Embryonic facial prominence (tissue), 1 donor: ENCODE measurements at regions not wholly inside any gene's neighbourhood (a gene's known extent, or its start where the extent isn't known, plus 50 kb on each side); places are given as distances from the start of the nearest gene placed in this dataset.

Experiments used
- DNase-seq: peaks from one replicate; pipeline ENCODE4 v3.0.0-alpha.2; 2016; ENCODE audit errors: extremely low spot score

GRCh38 chr15:69816522-69816921 lies 281.2 kb downstream of the TLE3 start:
- DNase-seq, result no peak

DNA sequence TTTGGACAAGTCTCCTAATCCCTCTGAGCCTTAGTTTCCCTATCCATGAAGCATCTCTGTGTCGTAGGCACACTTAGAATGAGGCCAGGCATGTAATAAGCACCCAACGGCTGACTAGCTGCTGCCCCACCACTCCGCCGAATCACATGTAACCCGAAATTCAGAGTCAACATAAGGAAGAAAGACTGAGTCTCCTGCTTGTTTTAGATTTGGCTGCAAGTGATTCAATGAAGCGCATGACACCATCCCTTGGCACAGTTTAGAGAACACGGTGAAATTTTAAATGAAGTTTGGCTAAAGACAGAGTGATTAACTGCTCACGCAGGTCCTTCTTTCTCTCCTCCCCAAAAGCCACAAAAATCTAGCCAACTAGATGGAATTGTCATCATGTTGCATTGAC lies 279.2 kb downstream of the TLE3 start:
- no peak for DNase-seq

GRCh38 chr15:69819371-69819770 lies 278.3 kb downstream of the TLE3 start:
- no peak for DNase-seq

DNA sequence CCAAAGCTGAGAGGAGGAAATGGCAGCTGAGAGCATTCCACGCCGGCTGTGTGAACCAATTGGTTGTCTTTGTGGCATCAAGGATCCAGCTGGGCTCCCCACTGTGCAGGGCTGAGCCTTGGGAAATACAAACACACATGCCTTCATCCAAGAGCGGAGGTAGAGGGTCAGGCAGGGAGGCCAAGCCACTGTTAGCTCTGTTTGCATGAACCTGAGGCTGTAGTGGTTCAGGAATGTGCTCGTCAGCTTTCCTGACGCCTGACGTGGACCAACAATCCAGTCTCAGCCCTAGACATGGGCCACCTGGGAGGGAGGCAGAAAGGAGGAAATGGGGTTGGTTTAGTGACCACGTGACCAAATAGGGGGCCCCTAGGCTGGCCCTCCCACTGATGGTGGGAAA lies 276.9 kb downstream of the TLE3 start:
- no peak for DNase-seq

DNA sequence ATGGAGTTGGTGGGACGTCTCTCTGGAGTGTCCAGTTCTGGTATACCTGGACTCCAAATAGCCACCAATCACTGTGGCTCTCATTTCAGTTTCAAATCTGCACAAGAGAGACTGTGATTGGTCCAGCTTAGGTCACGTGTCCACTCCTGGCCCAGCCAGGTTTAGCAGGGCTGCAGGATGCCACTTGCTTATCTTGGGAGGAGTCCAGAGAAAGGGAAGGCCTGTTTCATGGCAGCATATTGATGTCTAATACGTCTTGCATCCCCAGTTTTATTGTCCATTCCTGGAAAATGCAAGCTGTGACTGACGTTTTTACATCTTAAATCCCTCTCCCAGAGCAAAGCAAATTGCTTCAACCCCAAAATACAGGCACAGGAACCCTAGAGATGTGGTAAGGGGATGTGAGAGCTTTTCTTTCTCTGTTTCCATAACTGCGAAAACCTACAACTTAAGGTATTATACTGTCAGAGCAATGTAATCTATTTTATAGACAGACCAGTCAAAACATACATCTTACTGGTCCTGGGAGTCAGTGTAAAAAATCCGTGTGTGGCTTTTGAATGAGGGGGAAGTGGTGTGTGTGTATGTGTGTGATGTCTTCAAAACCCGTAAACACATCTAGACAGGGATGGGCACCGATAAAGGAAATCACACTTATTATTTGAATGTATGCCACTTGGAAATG lies 274.4 kb downstream of the TLE3 start:
- DNase-seq, result no peak

GRCh38 chr15:69824075-69824876 lies 273.4 kb downstream of the TLE3 start:
- DNase-seq, result no peak

GRCh38 chr15:69824877-69825406 lies 272.8 kb downstream of the TLE3 start:
- DNase-seq, result no peak

GRCh38 chr15:69825941-69826818 lies 271.5 kb downstream of the TLE3 start:
- no peak for DNase-seq

DNA sequence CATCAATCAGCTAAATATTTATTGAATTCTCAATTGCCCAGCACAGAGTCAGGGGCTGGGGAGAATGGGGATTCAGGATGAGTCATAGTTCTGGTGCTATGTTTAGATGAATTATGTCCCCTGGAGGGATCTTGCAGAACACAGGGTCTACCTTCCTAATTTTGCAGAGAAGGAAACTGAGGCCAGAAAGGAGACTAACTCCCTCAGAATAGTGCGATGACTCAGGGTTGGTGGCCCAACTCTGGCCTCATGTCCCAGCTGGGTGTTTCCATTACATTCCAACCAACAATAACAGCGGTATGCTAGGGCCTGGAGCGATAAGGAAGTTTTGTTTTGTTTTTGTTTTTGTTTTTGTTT lies 270.9 kb downstream of the TLE3 start:
- DNase-seq, result no peak

- no peak for DNase-seq
Observed at GRCh38 chr15:69827751-69828150, 270.0 kb downstream of the TLE3 start.

DNA sequence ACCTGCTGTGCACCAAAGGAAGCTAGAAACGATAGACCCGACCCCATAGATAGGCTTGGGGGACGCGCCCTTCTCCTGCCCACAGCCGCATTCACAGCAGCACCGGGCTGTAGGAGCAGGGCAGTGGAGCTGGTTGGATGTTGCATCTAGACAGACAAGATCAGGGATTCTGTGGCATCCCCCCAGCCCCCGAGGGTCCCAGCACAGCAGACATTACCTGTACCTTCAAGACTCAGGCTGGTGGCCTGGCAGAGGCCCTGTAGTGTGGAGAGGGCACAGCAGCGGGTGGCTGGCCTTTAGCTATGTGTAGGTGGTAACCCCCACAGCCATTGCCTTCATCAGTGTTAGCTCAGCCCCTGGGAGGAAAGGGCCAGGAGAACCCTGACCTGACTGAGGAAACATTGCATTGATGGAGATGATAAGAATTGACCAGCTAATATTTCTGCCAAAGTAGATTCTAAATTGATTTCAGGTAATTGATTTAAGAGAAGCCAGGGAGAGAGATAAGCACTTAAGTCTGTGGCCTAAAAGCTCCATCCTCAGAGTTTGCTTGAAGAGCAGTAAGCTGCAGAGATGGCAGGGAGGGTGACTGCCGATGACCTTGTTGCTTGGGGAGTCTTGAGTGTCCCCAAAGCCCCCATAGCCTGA lies 269.4 kb downstream of the TLE3 start:
- no peak for DNase-seq

DNA sequence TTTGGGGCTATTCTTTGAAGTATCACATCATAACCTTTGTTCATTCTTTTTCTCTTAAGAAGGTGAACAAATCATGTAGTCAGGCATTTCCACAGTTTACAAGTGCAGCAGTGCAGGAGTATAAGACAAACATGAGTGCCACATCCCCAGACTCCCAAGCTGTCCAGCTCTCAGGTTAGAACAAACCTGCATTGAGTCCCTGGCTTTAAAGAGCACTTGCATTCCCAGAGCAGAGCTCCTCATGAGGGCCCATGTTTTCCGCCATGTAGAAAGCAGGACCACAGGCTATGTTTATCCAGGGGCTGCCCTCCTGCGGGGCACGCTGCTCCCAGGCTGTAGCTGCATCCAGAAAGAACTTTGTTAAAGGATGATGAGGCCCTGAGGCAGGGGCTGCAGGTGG lies 267.7 kb downstream of the TLE3 start:
- DNase-seq, result no peak

DNA sequence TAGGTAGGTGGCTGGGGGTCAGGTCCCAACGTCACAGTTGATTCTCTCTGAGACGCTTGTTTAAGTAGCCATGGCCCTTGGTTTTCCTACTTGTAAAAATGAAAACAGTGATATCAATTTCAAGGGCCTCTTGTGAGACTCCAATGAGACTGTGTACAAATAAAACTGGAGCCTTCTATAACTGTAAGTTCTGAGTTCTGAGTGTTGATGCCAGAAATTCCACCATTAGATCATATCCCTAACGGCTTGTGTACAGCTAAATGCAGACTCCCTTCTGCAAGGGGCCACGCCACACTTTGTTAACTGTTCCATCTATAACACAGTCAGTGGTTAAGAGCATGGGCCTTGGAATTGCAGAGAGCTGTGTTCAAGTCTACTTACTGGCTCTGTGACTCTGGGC lies 267.3 kb downstream of the TLE3 start:
- no peak for DNase-seq

DNA sequence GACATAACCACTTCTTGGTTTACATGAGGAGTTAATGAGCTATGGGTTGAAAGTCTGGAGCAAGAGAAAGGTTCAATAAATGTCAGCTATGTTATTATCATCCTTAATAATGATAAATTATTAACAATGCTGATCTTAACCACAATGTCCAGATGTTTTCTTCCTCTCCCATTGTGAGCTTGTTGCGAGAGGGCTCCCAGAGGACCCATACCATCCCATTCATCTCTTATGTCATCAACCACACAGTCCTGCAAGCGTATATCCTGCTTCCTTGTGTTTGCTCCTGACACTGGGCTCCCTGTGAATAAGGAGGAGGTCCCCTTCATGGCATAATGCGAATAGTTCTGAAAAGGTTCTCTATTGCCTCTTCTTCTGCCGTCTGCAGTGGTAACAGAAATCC lies 266.8 kb downstream of the TLE3 start:
- no peak for DNase-seq

DNA sequence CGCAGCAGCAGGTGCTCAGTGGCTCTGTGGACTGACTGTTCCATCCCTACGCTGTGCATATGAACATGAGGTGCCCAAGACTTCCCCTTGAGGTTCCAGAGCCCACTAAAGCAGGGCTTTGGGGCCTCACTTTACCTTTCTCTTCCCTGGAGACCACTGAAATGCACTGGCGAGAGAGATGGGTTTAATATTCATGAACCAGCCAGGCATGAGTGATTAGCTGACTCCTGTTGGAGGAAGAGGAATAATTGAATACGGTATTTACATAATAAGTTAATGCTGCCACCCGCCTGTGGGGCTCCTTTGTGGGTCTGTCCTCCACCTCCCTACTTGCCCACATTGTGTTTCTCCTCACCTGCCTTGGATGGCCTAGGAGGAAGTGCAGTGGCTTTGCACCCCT lies 263.4 kb downstream of the TLE3 start:
- no peak for DNase-seq

GRCh38 chr15:69834761-69835160 lies 263.0 kb downstream of the TLE3 start:
- DNase-seq, result no peak

GRCh38 chr15:69836048-69836447 lies 261.7 kb downstream of the TLE3 start:
- no peak for DNase-seq

DNA sequence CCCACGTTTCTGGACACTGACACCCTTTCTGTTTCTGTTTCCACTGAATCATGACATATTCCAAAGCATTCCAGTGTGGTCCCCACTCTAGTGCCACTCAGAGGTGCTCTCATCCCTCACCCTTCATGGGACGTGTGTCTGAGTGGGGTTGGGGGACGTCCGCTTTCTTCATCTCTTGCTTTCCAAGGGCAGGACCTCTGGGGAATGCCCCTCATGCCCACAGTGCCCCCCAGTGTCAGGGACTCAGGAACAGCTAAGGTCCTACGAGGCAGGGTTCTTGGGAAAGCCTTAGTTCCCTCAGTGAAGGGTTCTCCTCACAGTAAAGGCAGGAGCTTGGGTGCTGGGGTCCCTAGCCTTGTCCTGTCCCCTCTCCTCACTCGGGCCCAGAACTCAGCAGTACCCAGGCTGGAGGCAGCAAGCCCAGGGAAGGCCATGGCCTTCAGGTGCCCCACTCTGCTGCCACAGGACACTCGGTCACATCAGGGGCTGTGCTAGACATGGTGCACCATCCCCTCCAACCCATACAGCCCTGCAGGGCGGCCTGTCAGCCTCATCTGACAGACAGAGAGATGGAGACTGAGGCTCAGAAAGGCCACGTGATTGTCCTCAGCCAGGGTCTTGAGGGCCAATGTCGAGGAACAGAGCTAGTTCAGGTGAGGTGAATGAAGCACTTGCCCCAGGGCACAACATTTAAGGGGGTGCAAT lies 261.0 kb downstream of the TLE3 start:
- DNase-seq, result no peak

GRCh38 chr15:69838338-69838737 lies 259.4 kb downstream of the TLE3 start:
- no peak for DNase-seq

- no peak for DNase-seq
Observed at GRCh38 chr15:69838994-69839393, 258.7 kb downstream of the TLE3 start.
